AG08396 (cell line): ENCODE measurements at regions not wholly inside any gene's neighbourhood (a gene's known extent, or its start where the extent isn't known, plus 50 kb on each side); places are given as distances from the start of the nearest gene placed in this dataset.
"Not testable (repeated sequence)": the region's sequence is repeated elsewhere in the genome, so short reads cannot be mapped to it uniquely, and the experiment has no call there.

ENCODE experiments used
- DNase-seq: peaks from one replicate; pipeline ENCODE4 v3.0.0; 2012; ENCODE audit warnings: low spot score, mixed read lengths

DNA sequence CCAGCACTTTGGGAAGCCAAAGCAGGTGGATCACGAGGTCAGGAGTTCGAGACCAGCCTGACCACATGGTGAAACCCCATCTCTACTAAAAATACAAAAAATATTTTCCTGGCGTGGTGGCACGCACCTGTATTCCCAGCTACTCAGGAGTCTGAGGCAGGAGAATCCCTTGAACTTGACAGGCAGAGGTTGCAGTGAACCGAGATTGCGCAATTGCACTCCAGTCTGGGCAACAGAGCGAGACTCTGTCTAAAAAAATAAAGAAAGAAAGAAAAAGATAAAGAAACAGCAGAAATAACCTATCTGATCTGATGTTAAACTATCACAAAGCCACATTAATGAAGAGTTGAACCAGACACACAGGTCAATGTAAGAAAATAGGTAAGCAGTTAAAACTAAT lies 696.2 kb upstream of the SALL3 start:
- not testable (repeated sequence) for DNase-seq

- no peak for DNase-seq
Observed at GRCh38 chr18:78292618-78293380, 686.8 kb upstream of the SALL3 start.

GRCh38 chr18:78293540-78293939 lies 686.1 kb upstream of the SALL3 start:
- no peak for DNase-seq

DNA sequence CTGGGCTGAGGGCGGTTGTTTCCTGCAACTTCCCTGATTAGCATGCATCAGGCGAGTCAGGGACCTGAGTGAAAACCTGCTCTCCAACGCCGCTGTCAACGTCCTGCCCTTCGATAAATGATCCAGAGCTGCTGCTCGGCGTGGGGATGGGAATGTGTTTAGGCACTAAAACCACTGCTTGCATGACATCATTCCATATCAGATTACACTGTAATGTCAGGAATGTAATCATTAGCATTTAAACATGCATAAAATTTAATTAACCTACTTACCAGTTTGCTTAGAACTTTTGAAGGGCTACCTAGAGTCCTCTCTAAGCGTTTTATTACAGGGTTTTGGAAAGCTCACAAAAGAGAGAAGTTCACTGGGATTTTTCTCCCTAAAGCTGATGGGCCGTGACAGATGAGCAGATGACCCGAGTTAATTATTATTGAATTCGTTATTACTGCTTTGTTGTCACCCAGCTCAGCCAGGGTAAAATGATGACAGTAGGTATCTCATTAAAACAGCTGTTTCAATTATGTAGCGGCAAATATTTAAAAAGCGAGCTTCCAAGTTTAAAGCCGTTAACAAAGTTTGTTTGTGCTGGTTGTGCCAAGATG lies 685.6 kb upstream of the SALL3 start:
- DNase-seq = no peak

GRCh38 chr18:78295262-78295661 lies 684.4 kb upstream of the SALL3 start:
- no peak for DNase-seq

DNA sequence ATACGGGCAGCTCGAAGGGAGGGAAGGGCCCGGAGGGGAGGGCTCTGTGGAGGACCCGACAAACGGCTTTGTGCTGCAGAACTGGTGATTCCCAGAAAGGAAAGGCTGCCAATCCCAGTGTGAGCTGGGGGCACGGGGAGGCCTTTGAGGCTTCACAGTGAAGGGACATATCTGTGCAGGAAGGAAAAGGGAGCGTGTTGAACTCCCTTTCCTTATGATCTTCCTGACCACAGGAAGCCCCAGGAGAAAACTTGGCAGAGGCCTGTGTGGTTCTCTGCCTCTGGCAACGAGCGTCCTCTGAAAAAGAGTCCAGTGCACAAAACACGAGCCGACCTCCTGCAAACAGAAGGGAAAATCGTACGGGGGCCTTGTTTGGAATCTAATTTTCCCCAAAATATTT lies 683.5 kb upstream of the SALL3 start:
- DNase-seq = no peak

- DNase-seq = no peak
Observed at GRCh38 chr18:78297048-78297447, 682.6 kb upstream of the SALL3 start.

DNA sequence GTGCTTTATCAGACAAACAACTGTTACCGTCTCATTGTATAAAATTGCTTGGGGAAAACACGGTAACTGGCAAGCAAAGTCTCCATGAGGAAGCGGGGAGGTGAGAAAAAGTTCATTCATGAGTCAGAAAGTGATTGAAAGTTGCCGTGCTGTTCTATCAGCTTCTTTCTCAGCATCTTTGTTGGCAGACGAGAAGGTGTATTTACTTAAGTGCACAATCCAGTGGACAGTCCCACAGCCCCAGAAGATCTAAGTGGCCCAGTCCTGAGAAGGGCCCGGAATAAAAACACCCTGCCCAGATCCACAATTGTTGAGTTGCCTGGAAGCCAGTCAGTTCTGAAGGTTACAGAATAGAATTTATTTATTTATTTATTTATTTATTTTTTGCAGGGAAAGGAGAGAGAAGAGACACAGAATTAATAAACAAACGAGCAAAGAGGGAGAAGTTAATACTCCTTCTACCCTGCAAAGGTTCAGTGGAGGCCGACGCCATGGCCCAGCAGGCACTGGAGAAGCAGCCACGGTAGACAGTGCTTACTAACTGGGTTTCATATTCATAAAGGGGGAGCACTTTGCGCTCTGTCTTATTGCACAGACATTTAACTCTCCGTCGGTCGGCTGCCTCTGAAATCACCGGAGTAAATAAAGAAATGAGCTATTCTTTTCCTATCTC lies 676.0 kb upstream of the SALL3 start:
- DNase-seq = no peak

- no peak for DNase-seq
Observed at GRCh38 chr18:78304192-78305164, 675.1 kb upstream of the SALL3 start.

GRCh38 chr18:78305789-78306188 lies 673.8 kb upstream of the SALL3 start:
- DNase-seq = no peak

DNA sequence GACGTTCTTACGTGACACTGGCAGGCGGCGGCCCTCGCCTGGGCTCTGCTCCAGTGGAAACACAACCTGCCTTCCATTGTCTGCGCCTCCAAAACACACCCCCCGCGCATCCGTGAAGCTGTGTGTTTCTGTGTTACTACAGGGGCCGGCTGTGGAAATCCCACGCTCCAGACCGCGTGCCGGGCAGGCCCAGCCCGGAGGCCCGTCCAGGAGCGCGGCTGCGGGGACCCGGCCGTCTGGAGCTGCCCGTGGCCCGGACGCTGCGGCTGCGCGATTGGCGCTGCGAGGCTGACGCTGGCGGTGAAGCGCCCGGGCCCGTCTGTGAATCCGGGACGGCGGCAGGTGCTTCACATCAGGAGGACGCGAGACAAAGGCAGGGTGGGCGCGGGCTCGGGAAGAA lies 670.3 kb upstream of the SALL3 start:
- no peak for DNase-seq

DNA sequence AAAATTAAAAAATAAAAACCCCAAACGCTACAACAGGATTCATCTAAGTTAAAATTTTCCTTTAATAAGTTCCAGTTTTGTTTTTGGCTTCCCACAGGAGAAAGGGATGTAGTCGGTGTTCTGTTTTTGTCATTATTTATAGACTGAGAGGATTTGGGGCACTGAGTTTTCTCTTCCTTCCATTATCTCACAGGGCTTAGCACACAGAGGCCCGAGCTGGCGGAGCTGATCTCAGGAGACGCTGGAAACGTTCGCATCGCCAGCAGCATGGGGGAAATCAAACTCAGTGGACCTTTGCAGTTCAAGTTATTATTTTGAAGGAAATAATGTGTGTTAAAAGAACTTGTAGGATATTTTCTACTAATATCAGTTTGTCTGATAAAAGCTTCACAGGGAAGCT lies 669.7 kb upstream of the SALL3 start:
- DNase-seq = no peak

DNA sequence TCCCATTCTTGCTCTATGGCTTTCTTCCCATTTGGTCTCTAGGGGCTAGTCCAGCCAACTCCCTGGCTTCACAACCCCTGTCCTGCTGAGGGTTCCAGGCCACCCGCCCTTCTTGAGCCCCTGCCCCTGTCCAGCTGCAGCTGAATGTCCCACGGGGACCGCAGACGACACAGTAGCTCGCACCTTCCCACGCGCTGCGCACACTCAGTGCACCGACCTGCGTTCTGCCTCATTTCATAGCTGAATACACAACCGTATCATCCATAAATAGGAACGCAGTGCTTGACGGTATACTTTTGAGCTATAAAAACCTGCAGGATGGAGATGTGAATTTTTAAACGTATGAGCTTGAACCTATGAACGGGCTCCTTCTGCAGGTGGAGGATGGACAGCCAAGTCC lies 660.4 kb upstream of the SALL3 start:
- DNase-seq = no peak

- DNase-seq = no peak
Observed at GRCh38 chr18:78319961-78320360, 659.7 kb upstream of the SALL3 start.

DNA sequence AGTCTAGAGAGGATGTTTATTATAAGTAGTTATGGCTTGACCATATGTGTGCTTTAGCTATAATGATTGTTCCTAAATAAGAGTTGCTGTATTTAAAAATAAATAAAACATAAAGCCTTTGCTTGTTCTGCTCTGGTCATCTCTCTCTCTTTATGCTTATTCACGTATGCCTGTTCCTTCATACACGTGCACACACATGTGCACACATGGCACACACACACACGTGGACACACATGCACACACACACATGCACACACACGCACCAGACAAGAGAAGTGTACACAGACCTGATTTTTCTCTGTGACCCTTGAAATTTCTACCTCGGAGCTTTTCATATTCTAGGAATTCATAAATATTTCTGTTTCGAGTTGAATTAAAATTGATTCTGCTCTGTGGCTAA lies 658.2 kb upstream of the SALL3 start:
- no peak for DNase-seq

GRCh38 chr18:78323453-78324197 lies 656.0 kb upstream of the SALL3 start:
- DNase-seq = no peak

- no peak for DNase-seq
Observed at GRCh38 chr18:78327643-78328042, 652.0 kb upstream of the SALL3 start.

DNA sequence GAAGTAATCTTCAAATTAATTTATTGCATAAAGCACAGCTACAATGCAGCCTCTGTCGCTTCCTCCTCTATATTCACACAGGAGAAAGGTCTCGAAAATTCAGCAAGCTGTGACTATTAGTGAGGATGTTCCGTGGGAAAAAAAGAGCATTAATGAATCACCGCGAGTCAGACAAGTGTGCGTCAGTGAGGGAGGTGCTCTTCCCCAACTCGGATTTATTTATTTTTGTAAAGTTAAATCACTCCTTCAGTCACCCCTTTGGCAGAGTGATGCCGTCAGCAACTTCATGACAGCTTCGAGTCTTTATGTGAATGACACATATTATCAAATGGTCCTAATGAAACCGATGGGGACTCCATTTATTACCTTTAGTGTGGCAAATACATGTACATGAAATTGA lies 648.9 kb upstream of the SALL3 start:
- no peak for DNase-seq

- no peak for DNase-seq
Observed at GRCh38 chr18:78352910-78353309, 626.7 kb upstream of the SALL3 start.

DNA sequence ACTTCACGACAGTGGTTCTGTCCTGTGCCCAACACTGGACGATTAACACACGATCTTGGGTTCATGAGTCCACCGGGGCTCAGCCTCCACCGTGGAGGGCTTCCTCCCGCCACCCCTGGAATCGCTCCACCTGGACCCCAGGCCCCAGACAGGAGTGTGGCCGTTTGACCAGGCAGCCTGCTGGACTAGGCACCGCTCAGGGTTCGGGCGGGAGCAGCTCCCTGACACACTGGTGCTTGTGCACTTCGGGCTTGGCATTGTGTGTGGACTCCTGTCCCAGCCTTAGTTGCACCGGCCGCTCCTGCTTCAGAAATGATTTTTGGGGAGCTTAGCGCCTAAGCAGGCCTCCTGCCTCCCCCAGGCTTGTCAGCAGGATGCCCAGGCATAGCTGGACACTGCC lies 617.4 kb upstream of the SALL3 start:
- DNase-seq = no peak

- DNase-seq = no peak
Observed at GRCh38 chr18:78363556-78364387, 615.8 kb upstream of the SALL3 start.
